Prostate gland (tissue), 2 donors: ENCODE measurements at regions not wholly inside any gene's neighbourhood (a gene's known extent, or its start where the extent isn't known, plus 50 kb on each side); places are given as distances from the start of the nearest gene placed in this dataset.

Experiments
- POLR2A ChIP-seq: fragments of 450-650 bp; IDR thresholded peaks from one replicate; pipeline ENCODE4 v1.6.1; 2016; ENCODE audit warnings: antibody characterized with exemption, mild to moderate bottlenecking
- POLR2AphosphoS5 ChIP-seq: sonication (generic); formaldehyde crosslinking; IDR thresholded peaks from one replicate; pipeline ENCODE4 v1.6.1; 2017; ENCODE audit warnings: antibody characterized with exemption
- TF ChIP-seq, protein P1 (sequence below), 4 experiments: fragments of 200-600 bp in 2 of 4; fragments of 450-650 bp in 2 of 4; sonication (generic) in 2 of 4; IDR thresholded peaks; 1 replicate in 3 of 4; 2 replicates in 1 of 4; pipeline ENCODE4 v1.5.1; 2016 to 2019; ENCODE audit warnings: antibody characterized with exemption in 4 of 4, mild to moderate bottlenecking in 2 of 4, moderate library complexity in 2 of 4

DNA sequence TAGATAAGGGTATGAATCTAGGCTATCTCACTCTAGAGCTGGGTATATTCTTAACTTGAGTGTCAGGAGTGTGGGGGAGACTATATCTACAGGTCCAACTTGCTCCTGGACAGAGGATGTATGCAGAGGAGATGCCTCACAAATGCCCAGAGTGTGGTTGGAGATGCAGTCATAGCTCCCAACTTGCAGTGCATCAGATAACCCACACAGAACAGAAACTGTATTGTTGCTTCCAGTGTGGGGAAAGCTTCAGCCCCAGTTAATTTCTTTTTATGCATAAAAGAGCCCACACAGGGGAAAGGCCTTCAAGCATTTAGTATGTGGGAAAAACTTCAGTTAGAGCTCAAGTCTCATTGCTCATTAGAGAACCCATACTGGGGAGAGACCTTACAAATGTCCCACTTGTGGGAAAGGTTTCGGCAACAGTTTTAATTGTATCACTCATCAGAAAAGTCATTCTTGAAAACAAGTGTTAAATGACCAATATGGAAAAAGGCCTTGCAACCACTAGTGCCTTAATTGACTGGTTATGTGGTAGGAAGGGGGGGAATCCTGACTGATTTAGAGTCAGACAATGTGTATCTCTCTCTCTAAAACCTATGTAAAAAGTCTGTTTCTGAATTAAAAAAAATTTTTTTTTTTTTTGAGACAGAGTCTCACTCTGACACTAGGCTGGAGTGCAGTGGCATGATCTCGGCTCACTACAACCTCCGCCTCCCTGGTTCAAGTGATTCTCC is 67.9 kb downstream of the EBNA1BP2 start:
- no peak for TF ChIP-seq POLR2A
- TF ChIP-seq, protein P1, sequence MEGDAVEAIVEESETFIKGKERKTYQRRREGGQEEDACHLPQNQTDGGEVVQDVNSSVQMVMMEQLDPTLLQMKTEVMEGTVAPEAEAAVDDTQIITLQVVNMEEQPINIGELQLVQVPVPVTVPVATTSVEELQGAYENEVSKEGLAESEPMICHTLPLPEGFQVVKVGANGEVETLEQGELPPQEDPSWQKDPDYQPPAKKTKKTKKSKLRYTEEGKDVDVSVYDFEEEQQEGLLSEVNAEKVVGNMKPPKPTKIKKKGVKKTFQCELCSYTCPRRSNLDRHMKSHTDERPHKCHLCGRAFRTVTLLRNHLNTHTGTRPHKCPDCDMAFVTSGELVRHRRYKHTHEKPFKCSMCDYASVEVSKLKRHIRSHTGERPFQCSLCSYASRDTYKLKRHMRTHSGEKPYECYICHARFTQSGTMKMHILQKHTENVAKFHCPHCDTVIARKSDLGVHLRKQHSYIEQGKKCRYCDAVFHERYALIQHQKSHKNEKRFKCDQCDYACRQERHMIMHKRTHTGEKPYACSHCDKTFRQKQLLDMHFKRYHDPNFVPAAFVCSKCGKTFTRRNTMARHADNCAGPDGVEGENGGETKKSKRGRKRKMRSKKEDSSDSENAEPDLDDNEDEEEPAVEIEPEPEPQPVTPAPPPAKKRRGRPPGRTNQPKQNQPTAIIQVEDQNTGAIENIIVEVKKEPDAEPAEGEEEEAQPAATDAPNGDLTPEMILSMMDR (IDR thresholded peaks at IDR 0.05): no peak
- no peak for TF ChIP-seq POLR2AphosphoS5
